Thoracic aorta (tissue), 2 donors: ENCODE measurements at regions not wholly inside any gene's neighbourhood (a gene's known extent, or its start where the extent isn't known, plus 50 kb on each side); places are given as distances from the start of the nearest gene placed in this dataset.

ENCODE experiments used
- ATAC-seq: fragments of 150-250 bp; one replicate; pipeline ENCODE4 v1.8.0; 2017; ENCODE audit warnings: low read depth; ENCODE audit not compliant: insufficient number of reproducible peaks, low FRiP score
- DNase-seq: peaks from one replicate; pipeline ENCODE4 v3.0.0-alpha.2; 2020; ENCODE audit warnings: low spot score
- H3K27ac ChIP-seq, 2 donors: fragments of 200-600 bp; sonication (generic); 1 replicate in 1 of 2; 2 replicates in 1 of 2; pipeline ENCODE4 v1.5.1; 2016; ENCODE audit warnings: mild to moderate bottlenecking in 2 of 2, moderate library complexity in 2 of 2
- H3K27me3 ChIP-seq: fragments of 200-600 bp; sonication (generic); replicated peaks from 2 replicates; pipeline ENCODE4 v1.6.0; 2016; ENCODE audit warnings: mild to moderate bottlenecking; ENCODE audit not compliant: insufficient read depth
- H3K36me3 ChIP-seq: fragments of 200-600 bp; sonication (generic); one replicate; pipeline ENCODE4 v1.5.1; 2016
- H3K4me1 ChIP-seq, 2 donors: fragments of 200-600 bp; sonication (generic); 1 replicate in 1 of 2; 2 replicates in 1 of 2; pipeline versions ENCODE4 v1.5.1 to v1.6.0; 2016; ENCODE audit warnings: low read depth in 2 of 2, mild to moderate bottlenecking in 1 of 2; ENCODE audit not compliant: control insufficient read depth in 1 of 2
- H3K4me3 ChIP-seq: fragments of 200-600 bp; sonication (generic); 2 replicates; pipeline ENCODE4 v1.5.1; 2016; ENCODE audit warnings: mild to moderate bottlenecking
- H3K9me3 ChIP-seq: fragments of 200-600 bp; sonication (generic); 2 replicates; pipeline ENCODE4 v1.5.1; 2016
- TF ChIP-seq, protein P1 (sequence below): fragments of 200-600 bp; sonication (generic); IDR thresholded peaks from one replicate; pipeline ENCODE4 v1.5.1; 2019; ENCODE audit warnings: antibody characterized with exemption

DNA sequence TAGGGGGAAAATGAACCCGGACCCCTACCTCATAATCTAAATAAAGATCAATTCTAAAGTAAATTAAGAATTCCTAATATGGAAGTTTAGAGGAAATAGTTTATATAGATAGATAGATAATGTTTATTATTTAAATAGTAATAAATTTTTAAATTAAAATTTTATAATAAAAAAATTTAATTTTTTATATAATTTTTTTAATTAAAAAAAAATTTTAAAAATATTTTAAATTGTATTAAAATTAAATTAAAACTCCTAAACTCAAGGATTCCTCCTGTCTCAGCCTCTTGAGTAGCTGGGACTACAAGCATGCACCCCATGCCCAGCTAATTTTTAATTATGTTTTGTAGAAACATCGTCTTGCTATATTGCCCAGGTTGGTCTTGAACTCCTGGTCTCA, 186.9 kb upstream of the VRK2 start:
- DNase-seq (no peak), ATAC-seq (no peak)
- TF ChIP-seq, protein P1, sequence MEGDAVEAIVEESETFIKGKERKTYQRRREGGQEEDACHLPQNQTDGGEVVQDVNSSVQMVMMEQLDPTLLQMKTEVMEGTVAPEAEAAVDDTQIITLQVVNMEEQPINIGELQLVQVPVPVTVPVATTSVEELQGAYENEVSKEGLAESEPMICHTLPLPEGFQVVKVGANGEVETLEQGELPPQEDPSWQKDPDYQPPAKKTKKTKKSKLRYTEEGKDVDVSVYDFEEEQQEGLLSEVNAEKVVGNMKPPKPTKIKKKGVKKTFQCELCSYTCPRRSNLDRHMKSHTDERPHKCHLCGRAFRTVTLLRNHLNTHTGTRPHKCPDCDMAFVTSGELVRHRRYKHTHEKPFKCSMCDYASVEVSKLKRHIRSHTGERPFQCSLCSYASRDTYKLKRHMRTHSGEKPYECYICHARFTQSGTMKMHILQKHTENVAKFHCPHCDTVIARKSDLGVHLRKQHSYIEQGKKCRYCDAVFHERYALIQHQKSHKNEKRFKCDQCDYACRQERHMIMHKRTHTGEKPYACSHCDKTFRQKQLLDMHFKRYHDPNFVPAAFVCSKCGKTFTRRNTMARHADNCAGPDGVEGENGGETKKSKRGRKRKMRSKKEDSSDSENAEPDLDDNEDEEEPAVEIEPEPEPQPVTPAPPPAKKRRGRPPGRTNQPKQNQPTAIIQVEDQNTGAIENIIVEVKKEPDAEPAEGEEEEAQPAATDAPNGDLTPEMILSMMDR: no peak
- Histone ChIP-seq H3K36me3 (no peaks in the 10 kb centered on the region), H3K4me3 (no peak overlapping the region), H3K27ac (no peak overlapping the region), H3K4me1 (no peaks in the 10 kb centered on the region), H3K27me3 (no peaks in the 10 kb centered on the region), H3K9me3 (no peaks in the 10 kb centered on the region)

DNA sequence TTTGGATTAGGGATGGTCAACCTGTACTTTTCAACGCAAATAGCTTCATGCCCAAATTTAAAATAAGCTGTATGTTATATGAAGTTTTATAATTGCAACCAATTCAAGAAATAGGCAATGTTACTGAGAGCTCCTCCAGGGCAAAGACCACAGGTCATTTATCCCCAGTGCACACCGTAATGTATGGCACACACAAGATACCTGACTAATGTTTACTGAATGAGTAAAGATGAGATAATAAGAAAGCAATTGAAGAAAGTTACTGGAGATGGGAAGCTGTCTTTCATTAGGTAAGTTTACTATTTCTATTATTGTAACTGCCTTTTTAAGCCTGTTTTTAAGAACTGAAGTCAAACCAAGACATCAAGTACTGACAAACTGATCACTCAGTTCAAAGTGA, 184.5 kb upstream of the VRK2 start:
- Histone ChIP-seq H3K9me3 (no peaks in the 10 kb centered on the region), H3K27ac (no peak overlapping the region), H3K4me1 (no peaks in the 10 kb centered on the region), H3K36me3 (no peaks in the 10 kb centered on the region), H3K4me3 (no peak overlapping the region), H3K27me3 (no peaks in the 10 kb centered on the region)
- DNase-seq (no peak), ATAC-seq (no peak)
- TF ChIP-seq, protein P1: no peak

DNA sequence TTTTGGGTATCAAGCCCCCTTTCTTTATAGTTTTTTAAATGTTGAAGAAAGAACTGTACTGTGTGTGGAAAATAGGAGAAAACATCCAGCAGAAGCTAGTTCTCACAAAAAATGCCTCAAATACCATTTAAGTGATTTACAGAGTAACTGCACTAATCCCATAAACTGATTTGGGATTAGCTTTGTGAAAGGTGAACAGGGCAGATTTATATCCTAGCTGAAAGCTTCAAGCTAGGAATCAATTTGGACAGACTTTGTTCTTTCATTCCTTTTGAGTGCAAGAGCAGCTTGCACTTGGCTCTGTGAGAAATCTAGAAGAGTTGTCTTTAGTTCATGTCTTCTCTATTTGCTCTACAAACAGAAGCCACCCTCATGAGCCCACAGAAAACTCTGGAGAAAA, 183.9 kb upstream of the VRK2 start:
- TF ChIP-seq, protein P1: no peak
- Histone ChIP-seq H3K27ac (no peak overlapping the region), H3K27me3 (no peaks in the 10 kb centered on the region), H3K4me1 (no peaks in the 10 kb centered on the region), H3K9me3 (no peaks in the 10 kb centered on the region), H3K36me3 (no peaks in the 10 kb centered on the region), H3K4me3 (no peak overlapping the region)
- ATAC-seq: no peak
- no peak for DNase-seq

DNA sequence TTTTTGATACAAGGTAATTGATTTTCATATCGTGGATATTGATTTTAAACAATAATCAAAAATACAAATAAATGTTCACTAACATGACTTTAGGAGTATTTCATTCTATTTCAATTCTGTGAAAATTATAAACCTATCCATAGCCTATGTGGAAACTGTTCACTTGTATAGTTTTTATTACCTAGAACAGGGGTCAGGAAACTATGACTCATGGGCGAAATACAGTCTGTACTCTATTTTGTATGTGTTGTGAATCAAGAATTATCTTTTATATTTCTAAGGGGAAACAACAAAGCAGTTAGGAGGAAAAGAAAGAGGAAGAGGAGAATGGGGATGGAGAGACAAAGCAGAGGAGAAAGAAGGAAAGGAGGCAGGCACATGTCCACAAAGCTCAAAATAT, 181.7 kb upstream of the VRK2 start:
- Histone ChIP-seq H3K9me3 (no peaks in the 10 kb centered on the region), H3K4me3 (no peak overlapping the region), H3K4me1 (no peaks in the 10 kb centered on the region), H3K36me3 (no peaks in the 10 kb centered on the region), H3K27ac (no peak overlapping the region), H3K27me3 (no peaks in the 10 kb centered on the region)
- ATAC-seq (no peak), DNase-seq (no peak)
- TF ChIP-seq, protein P1: no peak

DNA sequence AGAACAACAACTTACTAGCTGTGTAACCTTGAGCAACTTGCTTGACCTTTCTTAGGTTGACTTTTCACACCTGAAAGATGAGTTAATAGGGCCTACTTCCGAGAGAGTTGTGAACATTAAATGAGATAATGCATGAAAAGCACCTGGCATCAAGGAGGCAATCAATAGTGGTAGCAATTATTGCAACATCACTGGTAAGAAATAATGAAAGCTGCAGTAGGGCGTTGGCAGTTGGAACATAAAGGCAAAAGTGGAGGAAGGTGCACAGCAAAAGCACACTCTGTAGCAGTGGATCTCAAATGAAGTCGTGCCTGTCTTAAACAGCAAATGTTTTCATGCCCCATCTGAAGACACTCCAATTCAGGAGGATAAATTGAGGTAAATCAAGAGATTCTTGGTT, 178.9 kb upstream of the VRK2 start:
- no peaks in the 10 kb centered on the region for H3K36me3 ChIP-seq
- DNase-seq (no peak), ATAC-seq (no peak)
- TF ChIP-seq, protein P1: no peak
- H3K27ac ChIP-seq: no peak overlapping the region
- no peaks in the 10 kb centered on the region for H3K9me3 ChIP-seq
- H3K27me3 ChIP-seq: no peaks in the 10 kb centered on the region
- no peaks in the 10 kb centered on the region for H3K4me1 ChIP-seq
- H3K4me3 ChIP-seq: no peak overlapping the region
